ENCODE measurements at regions not wholly inside any gene's neighbourhood (a gene's known extent, or its start where the extent isn't known, plus 50 kb on each side); places are given as distances from the start of the nearest gene placed in this dataset.

- TF ChIP-seq CEBPB (IDR thresholded peaks at IDR 0.05) = no peak
- no peak for TF ChIP-seq TCF12 (IDR thresholded peaks at IDR 0.05; ENCODE audit: low read depth)
These were observed 559.9 kb downstream of the EPM2A start for GRCh38 chr6:145175470-145175869.

GRCh38 chr6:145178391-145178790, 556.9 kb downstream of the EPM2A start:
- no peak for TF ChIP-seq CEBPB (IDR thresholded peaks at IDR 0.05)
- TF ChIP-seq NFIC (IDR thresholded peaks at IDR 0.05) = no peak
- TF ChIP-seq USF1 (IDR thresholded peaks at IDR 0.05) = no peak
- TF ChIP-seq REST (IDR thresholded peaks at IDR 0.05; ENCODE audit: low read depth) = no peak
- TF ChIP-seq EGR1 (IDR thresholded peaks at IDR 0.05) = no peak
- TF ChIP-seq EP300 (IDR thresholded peaks at IDR 0.05; ENCODE audit: borderline replicate concordance) = no peak
- TF ChIP-seq CREB1 (IDR thresholded peaks at IDR 0.05; ENCODE audit: low read depth) = no peak
- TF ChIP-seq YY1 (IDR thresholded peaks at IDR 0.05; ENCODE audit: low read depth) = no peak
- TF ChIP-seq FOXM1 (IDR thresholded peaks at IDR 0.05; ENCODE audit: borderline replicate concordance, low read depth) = no peak
- TF ChIP-seq ZBTB7A (IDR thresholded peaks at IDR 0.05; ENCODE audit: low read depth) = no peak
- no peak for TF ChIP-seq RAD21 (IDR thresholded peaks at IDR 0.05; ENCODE audit: low read depth)
- TF ChIP-seq MAX (IDR thresholded peaks at IDR 0.05) = no peak
- no peak for TF ChIP-seq TEAD4 (IDR thresholded peaks at IDR 0.05)
- no peak for TF ChIP-seq TCF12 (IDR thresholded peaks at IDR 0.05; ENCODE audit: low read depth)
- no peak for TF ChIP-seq TAF1 (IDR thresholded peaks at IDR 0.05; ENCODE audit: low read depth)

- TF ChIP-seq EP300 (IDR thresholded peaks at IDR 0.05; ENCODE audit: borderline replicate concordance) = no peak
- TF ChIP-seq EGR1 (IDR thresholded peaks at IDR 0.05) = no peak
- TF ChIP-seq TEAD4 (IDR thresholded peaks at IDR 0.05) = no peak
- no peak for TF ChIP-seq USF1 (IDR thresholded peaks at IDR 0.05)
- TF ChIP-seq YY1 (IDR thresholded peaks at IDR 0.05; ENCODE audit: low read depth) = no peak
- TF ChIP-seq TCF12 (IDR thresholded peaks at IDR 0.05; ENCODE audit: low read depth) = no peak
- no peak for TF ChIP-seq CEBPB (IDR thresholded peaks at IDR 0.05)
- TF ChIP-seq NFIC (IDR thresholded peaks at IDR 0.05) = no peak
- no peak for TF ChIP-seq REST (IDR thresholded peaks at IDR 0.05; ENCODE audit: low read depth)
- no peak for TF ChIP-seq CREB1 (IDR thresholded peaks at IDR 0.05; ENCODE audit: low read depth)
- TF ChIP-seq FOXM1 (IDR thresholded peaks at IDR 0.05; ENCODE audit: borderline replicate concordance, low read depth) = no peak
- no peak for TF ChIP-seq ZBTB7A (IDR thresholded peaks at IDR 0.05; ENCODE audit: low read depth)
- no peak for TF ChIP-seq MAX (IDR thresholded peaks at IDR 0.05)
- TF ChIP-seq RAD21 (IDR thresholded peaks at IDR 0.05; ENCODE audit: low read depth) = no peak
- TF ChIP-seq TAF1 (IDR thresholded peaks at IDR 0.05; ENCODE audit: low read depth) = no peak
These were observed 547.7 kb downstream of the EPM2A start for GRCh38 chr6:145187491-145188206.

- TF ChIP-seq REST (IDR thresholded peaks at IDR 0.05; ENCODE audit: low read depth) (no peak), MAX (IDR thresholded peaks at IDR 0.05) (no peak), NFIC (IDR thresholded peaks at IDR 0.05) (no peak), TEAD4 (IDR thresholded peaks at IDR 0.05) (no peak), TCF12 (IDR thresholded peaks at IDR 0.05; ENCODE audit: low read depth) (no peak), EGR1 (IDR thresholded peaks at IDR 0.05) (no peak), YY1 (IDR thresholded peaks at IDR 0.05; ENCODE audit: low read depth) (no peak), TAF1 (IDR thresholded peaks at IDR 0.05; ENCODE audit: low read depth) (no peak), CREB1 (IDR thresholded peaks at IDR 0.05; ENCODE audit: low read depth) (no peak), FOXM1 (IDR thresholded peaks at IDR 0.05; ENCODE audit: borderline replicate concordance, low read depth) (no peak), ZBTB7A (IDR thresholded peaks at IDR 0.05; ENCODE audit: low read depth) (no peak), USF1 (IDR thresholded peaks at IDR 0.05) (no peak), RAD21 (IDR thresholded peaks at IDR 0.05; ENCODE audit: low read depth) (no peak), CEBPB (IDR thresholded peaks at IDR 0.05) (no peak), EP300 (IDR thresholded peaks at IDR 0.05; ENCODE audit: borderline replicate concordance) (no peak)
These were observed 545.5 kb downstream of the EPM2A start for GRCh38 chr6:145189836-145190235.
